KBM-7 (cell line): ENCODE measurements at regions not wholly inside any gene's neighbourhood (a gene's known extent, or its start where the extent isn't known, plus 50 kb on each side); places are given as distances from the start of the nearest gene placed in this dataset.

ENCODE experiments used
- DNase-seq: peaks from one replicate; pipeline ENCODE4 v3.0.0-alpha.2; 2015
- in situ Hi-C: fragments of 300-500 bp; cut with MboI; formaldehyde crosslinking; loops from 2 replicates; pipeline ENCODE4 v1.14.3; 2020; ENCODE audit warnings: low sequenced_read_pairs, low pct_unique_long_range_greater_than_20kb, mixed read lengths

GRCh38 chr6:91161246-91161645 is 574.4 kb upstream of the MAP3K7 start:
- DNase-seq: peak; percentile 15
- in situ Hi-C loops: no loop called here

- in situ Hi-C loops: no loop called here
- no peak for DNase-seq
Observed at GRCh38 chr6:91155129-91155785, 568.4 kb upstream of the MAP3K7 start.

DNA sequence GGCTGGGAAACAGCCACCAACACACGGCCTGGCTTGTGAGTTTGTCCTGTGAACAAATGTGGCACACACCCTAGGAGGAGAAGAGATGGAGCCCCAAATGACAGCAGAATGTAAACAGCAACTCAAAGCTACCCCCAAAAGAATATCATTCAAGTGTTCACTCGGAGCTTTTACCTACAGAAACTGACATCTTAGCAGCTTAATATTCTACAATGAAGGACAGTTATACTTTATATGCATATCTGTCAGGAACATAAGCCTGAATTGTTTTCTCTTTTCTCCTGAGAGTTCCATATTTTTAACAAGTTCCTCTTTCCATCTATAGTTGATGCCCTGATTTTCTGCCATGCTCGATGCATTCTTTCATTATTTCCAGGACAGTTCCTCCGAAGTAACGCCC is 566.0 kb upstream of the MAP3K7 start:
- no peak for DNase-seq
- in situ Hi-C loops: no loop called here

GRCh38 chr6:91149956-91150705 is 563.3 kb upstream of the MAP3K7 start:
- no peak for DNase-seq
- in situ Hi-C loops: no loop called here

- no peak for DNase-seq
Observed at GRCh38 chr6:91149246-91149955, 562.5 kb upstream of the MAP3K7 start.

GRCh38 chr6:91144126-91144525 is 557.3 kb upstream of the MAP3K7 start:
- in situ Hi-C loops: no loop called here
- no peak for DNase-seq

More at GRCh38 chr6:91149246-91149955, 562.5 kb upstream of the MAP3K7 start:
- in situ Hi-C loops: no loop called here

DNA sequence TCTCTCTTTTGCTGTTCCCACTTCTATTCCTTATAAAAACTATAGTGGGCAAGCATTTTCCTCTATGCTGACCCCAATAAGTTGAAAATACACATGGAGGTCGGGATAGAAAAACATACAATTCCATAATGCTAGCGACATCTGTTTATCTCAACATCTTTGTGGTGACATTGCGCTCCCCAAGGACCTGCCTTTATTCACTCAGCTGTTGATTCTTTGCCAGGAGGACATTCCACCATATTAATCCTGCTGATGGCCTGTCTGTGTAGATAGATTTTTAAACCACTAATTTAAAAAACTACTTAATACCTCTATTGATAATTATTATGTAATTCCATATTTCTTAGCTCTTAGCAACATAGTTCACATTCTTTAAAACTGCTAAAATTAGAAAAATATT is 555.3 kb upstream of the MAP3K7 start:
- no peak for DNase-seq
- in situ Hi-C loops: no loop called here

GRCh38 chr6:91141346-91141745 is 554.5 kb upstream of the MAP3K7 start:
- peak; percentile 58 for DNase-seq
- in situ Hi-C loops: no loop called here

- no peak for DNase-seq
- in situ Hi-C loops: no loop called here
Observed at GRCh38 chr6:91140449-91140848, 553.6 kb upstream of the MAP3K7 start.

DNA sequence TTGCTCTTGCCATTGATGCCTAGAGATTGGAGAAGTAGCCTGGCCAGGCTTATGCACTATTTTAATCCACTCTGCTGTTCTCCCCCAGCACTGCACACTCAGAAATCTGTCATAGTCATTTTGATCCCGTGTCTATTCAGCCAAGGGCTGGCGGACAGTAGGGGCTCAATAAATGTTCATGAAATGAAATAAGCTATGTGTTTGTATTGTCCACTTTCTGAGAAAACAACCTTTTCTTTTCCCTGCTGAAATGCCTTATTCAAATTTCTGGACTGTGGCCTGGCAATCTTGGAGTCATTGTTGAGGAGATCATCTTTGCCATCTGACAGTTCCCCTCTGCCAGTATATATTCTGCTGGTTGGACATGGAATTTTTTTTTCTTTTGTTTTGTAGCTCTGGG is 550.4 kb upstream of the MAP3K7 start:
- no peak for DNase-seq
- in situ Hi-C loops: no loop called here

GRCh38 chr6:91135406-91136103 is 548.7 kb upstream of the MAP3K7 start:
- in situ Hi-C loops: no loop called here
- DNase-seq: no peak

DNA sequence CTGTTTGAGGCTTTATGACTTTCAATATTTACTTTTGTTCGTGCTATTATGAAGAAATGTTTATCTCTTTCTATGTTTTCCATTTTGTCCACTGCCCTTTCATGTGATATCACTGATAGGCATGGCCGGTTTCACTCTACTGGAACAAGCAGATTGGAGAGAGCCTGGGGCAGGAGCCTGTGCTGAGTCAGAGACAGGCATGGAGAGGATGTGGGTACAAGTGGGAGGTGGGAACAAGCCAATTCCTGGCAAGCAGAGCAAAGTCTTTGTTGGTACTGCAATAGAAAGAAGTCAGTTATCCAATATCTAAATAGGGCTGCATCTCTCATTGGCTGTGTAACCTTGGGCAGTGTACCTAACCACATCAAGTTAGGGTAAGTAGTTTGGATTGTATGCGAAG is 545.6 kb upstream of the MAP3K7 start:
- in situ Hi-C loops: no loop called here
- DNase-seq: no peak

DNA sequence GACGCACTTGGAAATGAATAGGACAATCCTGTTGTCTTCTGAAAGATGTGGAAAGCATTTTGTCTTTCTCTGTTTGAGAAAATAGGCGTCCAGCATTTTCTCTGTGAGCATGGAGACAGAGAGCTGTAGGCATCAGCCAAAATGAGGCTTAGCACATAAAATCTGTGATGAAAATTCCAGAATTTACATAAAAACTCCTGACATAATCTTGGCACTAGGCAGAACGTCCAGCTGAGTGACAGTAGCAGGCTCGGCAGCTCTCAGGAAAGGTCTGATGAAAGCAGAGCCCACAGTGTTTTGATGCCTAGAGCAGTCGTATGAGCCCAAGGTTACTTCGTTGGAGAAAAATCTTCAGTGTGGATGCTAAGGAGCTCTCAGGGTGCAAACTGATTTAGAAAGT is 543.3 kb upstream of the MAP3K7 start:
- in situ Hi-C loops: no loop called here
- DNase-seq: no peak

DNA sequence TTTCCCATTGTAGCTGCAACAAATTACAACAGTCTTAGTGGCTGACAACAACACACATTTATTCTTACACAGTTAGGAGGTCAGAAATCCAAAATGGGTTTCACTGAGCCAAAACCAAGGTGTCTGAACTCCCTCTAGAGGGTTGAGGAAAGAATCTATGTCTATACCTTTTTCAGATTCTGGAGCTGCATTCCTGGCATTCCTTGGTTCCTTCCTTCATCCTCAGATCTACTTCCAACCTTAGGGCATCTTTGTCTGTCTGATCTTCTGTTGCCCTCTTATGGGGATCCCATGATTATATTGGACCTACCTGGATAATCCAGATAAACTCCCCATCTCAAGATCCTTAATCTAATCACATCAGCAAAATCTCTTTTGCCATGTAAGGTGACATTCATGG is 540.9 kb upstream of the MAP3K7 start:
- no peak for DNase-seq
- in situ Hi-C loops: no loop called here

DNA sequence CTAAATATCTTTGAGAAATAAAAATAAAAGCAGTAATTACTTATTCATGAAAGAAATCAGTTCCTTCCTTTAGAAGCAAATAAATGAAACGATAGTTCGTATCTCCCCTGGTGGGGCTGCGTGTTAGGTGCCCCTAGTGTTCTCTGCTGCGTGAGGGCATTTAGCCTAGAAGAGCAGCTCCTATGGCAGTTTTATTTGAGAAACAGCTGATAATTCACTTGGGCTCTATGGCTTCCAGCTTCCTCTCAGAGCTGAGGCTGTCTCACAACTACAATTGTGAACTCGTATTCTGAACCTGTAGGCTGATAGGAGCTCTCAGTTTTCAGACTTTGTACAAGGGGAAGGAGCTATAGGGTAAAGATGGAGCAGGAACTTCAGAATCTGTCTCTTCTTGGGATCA is 540.0 kb upstream of the MAP3K7 start:
- in situ Hi-C loops: no loop called here
- DNase-seq: no peak

- in situ Hi-C loops: no loop called here
- no peak for DNase-seq
Observed at GRCh38 chr6:91117550-91117949, 530.7 kb upstream of the MAP3K7 start.

- DNase-seq: no peak
- in situ Hi-C loops: no loop called here
Observed at GRCh38 chr6:91114123-91114708, 527.3 kb upstream of the MAP3K7 start.

- DNase-seq: no peak
- in situ Hi-C loops: no loop called here
Observed at GRCh38 chr6:91106083-91106482, 519.2 kb upstream of the MAP3K7 start.

DNA sequence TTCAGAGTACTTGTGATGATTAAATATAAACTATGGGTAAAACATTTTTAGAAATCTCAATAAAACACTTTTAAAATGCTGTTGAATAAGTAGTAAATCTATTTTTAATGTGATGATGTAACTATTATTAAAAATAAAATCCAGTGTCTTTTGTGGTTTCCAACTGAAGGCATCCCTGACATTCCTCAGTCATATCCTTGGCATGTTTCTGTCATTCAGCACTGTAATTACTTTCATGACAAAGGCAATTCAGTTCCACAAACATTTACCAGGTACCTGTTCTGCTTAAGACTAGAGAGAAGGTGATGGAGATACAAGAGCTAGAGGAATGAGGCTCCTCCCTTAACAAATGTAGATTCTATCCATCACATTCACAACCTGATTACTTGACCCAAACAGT is 518.7 kb upstream of the MAP3K7 start:
- in situ Hi-C loops: no loop called here
- DNase-seq: no peak
